ENCODE measurements at regions not wholly inside any gene's neighbourhood (a gene's known extent, or its start where the extent isn't known, plus 50 kb on each side); places are given as distances from the start of the nearest gene placed in this dataset.

GRCh38 chr21:25191141-25191540 lies 416.1 kb downstream of the MRPL39 start (continued):
- TF ChIP-seq ATF3 (IDR thresholded peaks at IDR 0.05; ENCODE audit: insufficient read depth, low read depth, low read length) (no peak), POU5F1 (IDR thresholded peaks at IDR 0.05; ENCODE audit: low read depth, low read length) (no peak)
- TF ChIP-seq, protein P1, sequence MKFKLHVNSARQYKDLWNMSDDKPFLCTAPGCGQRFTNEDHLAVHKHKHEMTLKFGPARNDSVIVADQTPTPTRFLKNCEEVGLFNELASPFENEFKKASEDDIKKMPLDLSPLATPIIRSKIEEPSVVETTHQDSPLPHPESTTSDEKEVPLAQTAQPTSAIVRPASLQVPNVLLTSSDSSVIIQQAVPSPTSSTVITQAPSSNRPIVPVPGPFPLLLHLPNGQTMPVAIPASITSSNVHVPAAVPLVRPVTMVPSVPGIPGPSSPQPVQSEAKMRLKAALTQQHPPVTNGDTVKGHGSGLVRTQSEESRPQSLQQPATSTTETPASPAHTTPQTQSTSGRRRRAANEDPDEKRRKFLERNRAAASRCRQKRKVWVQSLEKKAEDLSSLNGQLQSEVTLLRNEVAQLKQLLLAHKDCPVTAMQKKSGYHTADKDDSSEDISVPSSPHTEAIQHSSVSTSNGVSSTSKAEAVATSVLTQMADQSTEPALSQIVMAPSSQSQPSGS (IDR thresholded peaks at IDR 0.05; ENCODE audit: low read length) = no peak
